B cell (primary cell): ENCODE measurements at regions not wholly inside any gene's neighbourhood (a gene's known extent, or its start where the extent isn't known, plus 50 kb on each side); places are given as distances from the start of the nearest gene placed in this dataset.

Experiments
- ATAC-seq: fragments of 200-7000 bp; cut with Tn5 transposase; one replicate; pipeline ENCODE4 v1.10.0; 2021; ENCODE audit warnings: low read depth, mild to moderate bottlenecking, moderate number of reproducible peaks, moderate library complexity
- CTCF ChIA-PET: fragments of 350-600 bp; sonication (Branson Sonifier 250); formaldehyde crosslinking; loops from one replicate; lab custom pipeline; 2021; ENCODE audit warnings: antibody characterized with exemption, inconsistent platforms; lab: Charles Lee
- POLR2A ChIA-PET: fragments of 350-600 bp; sonication (Branson Sonifier 250); formaldehyde crosslinking; loops from one replicate; lab custom pipeline; 2021; ENCODE audit warnings: antibody characterized with exemption; lab: Charles Lee
- DNase-seq: peaks from one replicate; pipeline ENCODE4 v3.0.0; 2013
- H2AFZ ChIP-seq: 2 replicates; pipeline ENCODE4 v1.6.1; 2012; ENCODE audit warnings: mild to moderate bottlenecking, low read depth, low read length; ENCODE audit not compliant: insufficient read depth, poor library complexity, severe bottlenecking
- H3K27ac ChIP-seq, 2 donors: 1 replicate in 1 of 2; 2 replicates in 1 of 2; pipeline ENCODE4 v1.5.1; 2012 to 2013; ENCODE audit warnings: low read length in 2 of 2, mild to moderate bottlenecking in 2 of 2, moderate library complexity in 1 of 2
- H3K27me3 ChIP-seq, 4 experiments: fragments of 200-600 bp in 1 of 4; sonication (generic) in 1 of 4; replicated peaks in 1 of 4; 1 replicate in 2 of 4; 2 replicates in 2 of 4; pipeline versions ENCODE4 v1.6.1 to v1.7.0; 2013 to 2016; ENCODE audit warnings: low read length in 3 of 4, mild to moderate bottlenecking in 2 of 4, mixed read lengths in 1 of 4, moderate library complexity in 1 of 4; ENCODE audit not compliant: insufficient read depth in 4 of 4, control insufficient read depth in 3 of 4; ENCODE audit errors: control extremely low read depth in 1 of 4
- H3K36me3 ChIP-seq, 2 experiments: replicated peaks in 1 of 2; 1 replicate in 1 of 2; 2 replicates in 1 of 2; pipeline versions ENCODE4 v1.6.1 to v1.7.1; 2013; ENCODE audit warnings: low read length in 1 of 2; ENCODE audit not compliant: insufficient read depth in 2 of 2, control insufficient read depth in 1 of 2; ENCODE audit errors: control extremely low read depth in 1 of 2, extremely low read depth in 1 of 2
- H3K4me1 ChIP-seq, 2 donors: fragments of 200-600 bp in 1 of 2; sonication (generic) in 1 of 2; 1 replicate in 1 of 2; 2 replicates in 1 of 2; pipeline versions ENCODE4 v1.5.1 to v1.6.1; 2013 to 2017; ENCODE audit warnings: low read length in 2 of 2; ENCODE audit not compliant: control insufficient read depth in 2 of 2, insufficient read depth in 2 of 2
- H3K4me2 ChIP-seq: replicated peaks from 2 replicates; pipeline ENCODE3; 2012; ENCODE audit warnings: mild to moderate bottlenecking, low read depth, low read length; ENCODE audit not compliant: poor library complexity, severe bottlenecking
- H3K4me3 ChIP-seq, 5 experiments: fragments of 200-600 bp in 1 of 5; sonication (generic) in 1 of 5; 1 replicate in 3 of 5; 2 replicates in 2 of 5; pipeline versions ENCODE4 v1.5.1 to v1.7.0; 2011 to 2016; ENCODE audit warnings: low read length in 4 of 5, mild to moderate bottlenecking in 4 of 5, low read depth in 2 of 5, control low read depth in 1 of 5, moderate library complexity in 1 of 5; ENCODE audit not compliant: insufficient read depth in 1 of 5; ENCODE audit errors: control extremely low read depth in 1 of 5, extremely low read depth in 1 of 5
- H3K79me2 ChIP-seq: fragments of 200-600 bp; sonication (generic); one replicate; pipeline ENCODE4 v1.6.0; 2016; ENCODE audit warnings: low read length; ENCODE audit not compliant: control insufficient read depth, insufficient read depth
- H3K9ac ChIP-seq: fragments of 200-600 bp; sonication (generic); 2 replicates; pipeline ENCODE4 v1.6.1; 2017; ENCODE audit warnings: mild to moderate bottlenecking, low read length, moderate library complexity
- H3K9me3 ChIP-seq, 3 donors: one replicate each; pipeline versions ENCODE4 v1.6.1 to v1.7.1; 2013; ENCODE audit warnings: low read length in 2 of 3; ENCODE audit not compliant: control insufficient read depth in 2 of 3, insufficient read depth in 1 of 3; ENCODE audit errors: control extremely low read depth in 1 of 3
- H4K20me1 ChIP-seq: 2 replicates; pipeline ENCODE4 v1.6.0; 2012; ENCODE audit warnings: mild to moderate bottlenecking, low read length; ENCODE audit not compliant: insufficient read depth, control insufficient read depth, poor library complexity, severe bottlenecking
- H3K27ac Mint-ChIP-seq: one replicate; pipeline ENCODE4 v1.8.0; 2021; ENCODE audit warnings: mixed read lengths
- H3K27me3 Mint-ChIP-seq: one replicate; pipeline ENCODE4 v1.8.0; 2021; ENCODE audit warnings: mixed read lengths
- H3K4me1 Mint-ChIP-seq: one replicate; pipeline ENCODE4 v1.8.0; 2021; ENCODE audit warnings: mixed read lengths
- H3K4me3 Mint-ChIP-seq: one replicate; pipeline ENCODE4 v1.8.0; 2021; ENCODE audit warnings: mixed read lengths
- H3K9me3 Mint-ChIP-seq: one replicate; pipeline ENCODE4 v1.8.0; 2022; ENCODE audit warnings: mixed read lengths; ENCODE audit not compliant: insufficient read depth
- EZH2 ChIP-seq: IDR thresholded peaks from 2 replicates; pipeline ENCODE4 v1.6.1; 2012; ENCODE audit warnings: borderline replicate concordance, low read depth, mild to moderate bottlenecking, moderate library complexity, low read length; ENCODE audit not compliant: insufficient read depth, poor library complexity, severe bottlenecking
- WGBS: methylation state at CpG from one replicate; pipeline ENCODE4 v1.1.5; 2013; ENCODE audit warnings: missing lambda C conversion rate; ENCODE audit not compliant: insufficient coverage; 5-methylcytosine and 5-hydroxymethylcytosine counted together
- intact Hi-C: fragments of 100-400 bp; cut with micrococcal nuclease; formaldehyde crosslinking; loops from one replicate; pipeline ENCODE4 v1.10.0; 2022
- TF ChIP-seq, protein P1 (sequence below): fragments of 200-600 bp; IDR thresholded peaks from one replicate; pipeline ENCODE4 v1.8.0; 2022; ENCODE audit warnings: antibody characterized with exemption, mild to moderate bottlenecking

DNA sequence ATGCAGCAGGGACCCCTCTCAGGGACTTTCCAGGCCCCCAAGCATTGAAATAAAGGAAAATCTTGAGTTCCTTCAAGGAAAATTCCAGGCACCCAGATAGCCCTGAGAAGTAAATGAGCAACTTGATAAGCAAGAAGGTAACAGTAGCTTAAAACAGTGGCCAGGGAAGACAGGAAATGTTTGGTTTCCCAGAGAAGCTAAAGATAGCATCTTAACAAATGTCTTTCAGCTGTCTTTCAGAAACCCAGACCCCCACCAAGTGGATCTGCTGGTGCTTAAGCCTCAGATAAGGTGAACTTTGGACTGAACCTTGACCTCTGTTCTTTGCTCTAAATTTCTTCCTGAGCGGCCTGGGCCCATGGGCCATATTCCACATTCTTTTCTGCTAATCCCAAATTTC, 117.8 kb upstream of the CST7 start:
- no peaks in the 10 kb centered on the region for H3K9me3 Mint-ChIP-seq
- no peak for DNase-seq
- Histone ChIP-seq H3K9me3 (peaks cover 0 to 3% (median 0%) of the 10 kb centered on the region in 3 donors), H3K4me2 (no peak overlapping the region), H3K27ac (no peak overlapping the region), H4K20me1 (no peaks in the 10 kb centered on the region), H3K4me1 (no peaks in the 10 kb centered on the region), H3K36me3 (no peaks in the 10 kb centered on the region), H3K79me2 (no peaks in the 10 kb centered on the region), H3K4me3 (no peak overlapping the region), H3K9ac (no peak overlapping the region), H2AFZ (no peak overlapping the region), H3K27me3 (no peaks in the 10 kb centered on the region)
- 100% methylated on average over 1 of the region's 1 CpG for WGBS
- no peak overlapping the region for H3K27ac Mint-ChIP-seq
- no peak overlapping the region for H3K4me3 Mint-ChIP-seq
- H3K4me1 Mint-ChIP-seq, result no peaks in the 10 kb centered on the region
- intact Hi-C loops, result no loop called here
- ATAC-seq, result no peak
- H3K27me3 Mint-ChIP-seq, result peaks cover 18% of the 10 kb centered on the region
- TF ChIP-seq, protein P1, sequence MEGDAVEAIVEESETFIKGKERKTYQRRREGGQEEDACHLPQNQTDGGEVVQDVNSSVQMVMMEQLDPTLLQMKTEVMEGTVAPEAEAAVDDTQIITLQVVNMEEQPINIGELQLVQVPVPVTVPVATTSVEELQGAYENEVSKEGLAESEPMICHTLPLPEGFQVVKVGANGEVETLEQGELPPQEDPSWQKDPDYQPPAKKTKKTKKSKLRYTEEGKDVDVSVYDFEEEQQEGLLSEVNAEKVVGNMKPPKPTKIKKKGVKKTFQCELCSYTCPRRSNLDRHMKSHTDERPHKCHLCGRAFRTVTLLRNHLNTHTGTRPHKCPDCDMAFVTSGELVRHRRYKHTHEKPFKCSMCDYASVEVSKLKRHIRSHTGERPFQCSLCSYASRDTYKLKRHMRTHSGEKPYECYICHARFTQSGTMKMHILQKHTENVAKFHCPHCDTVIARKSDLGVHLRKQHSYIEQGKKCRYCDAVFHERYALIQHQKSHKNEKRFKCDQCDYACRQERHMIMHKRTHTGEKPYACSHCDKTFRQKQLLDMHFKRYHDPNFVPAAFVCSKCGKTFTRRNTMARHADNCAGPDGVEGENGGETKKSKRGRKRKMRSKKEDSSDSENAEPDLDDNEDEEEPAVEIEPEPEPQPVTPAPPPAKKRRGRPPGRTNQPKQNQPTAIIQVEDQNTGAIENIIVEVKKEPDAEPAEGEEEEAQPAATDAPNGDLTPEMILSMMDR, result no peak
- TF ChIP-seq EZH2, result no peak
- POLR2A ChIA-PET, result no interaction called here
- CTCF ChIA-PET, result no interaction called here

DNA sequence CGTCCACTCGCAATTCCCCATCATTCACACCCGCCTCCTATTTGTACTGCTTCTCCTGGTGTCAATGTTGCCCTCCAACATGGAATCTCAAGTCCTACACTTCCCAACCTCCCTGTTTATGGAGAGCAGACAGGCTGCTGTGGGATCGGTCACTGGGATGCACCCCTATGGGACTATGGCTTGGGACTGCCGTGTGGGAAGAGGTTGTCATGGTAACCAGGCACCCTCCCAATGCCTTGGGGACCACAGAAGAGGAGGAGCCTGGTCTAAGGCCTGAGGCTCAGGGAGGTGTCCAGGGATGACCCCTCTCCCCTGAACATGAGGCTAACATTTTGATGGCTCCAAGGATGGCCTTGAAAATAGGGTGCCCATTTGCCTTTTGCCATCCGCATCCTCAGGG, 116.6 kb upstream of the CST7 start:
- Histone ChIP-seq H3K4me1 (no peaks in the 10 kb centered on the region), H3K36me3 (no peaks in the 10 kb centered on the region), H4K20me1 (no peaks in the 10 kb centered on the region), H3K4me2 (no peak overlapping the region), H3K27me3 (no peaks in the 10 kb centered on the region), H2AFZ (no peak overlapping the region), H3K9me3 (peaks cover 0 to 3% (median 0%) of the 10 kb centered on the region in 3 donors), H3K79me2 (no peaks in the 10 kb centered on the region), H3K27ac (no peak overlapping the region), H3K4me3 (no peak overlapping the region), H3K9ac (no peak overlapping the region)
- H3K27ac Mint-ChIP-seq, result no peak overlapping the region
- CTCF ChIA-PET, result interaction anchor here (1.2 kb wide), 1 partner anchor 17 kb away, joined by 6 read pairs; no protein-coding TSS in a partner anchor
- intact Hi-C loops, result no loop called here
- DNase-seq, result no peak
- TF ChIP-seq EZH2, result no peak
- TF ChIP-seq, protein P1, result no peak
- H3K27me3 Mint-ChIP-seq, result peaks cover 29% of the 10 kb centered on the region
- H3K4me3 Mint-ChIP-seq, result no peak overlapping the region
- no peak for ATAC-seq
- POLR2A ChIA-PET, result no interaction called here
- H3K4me1 Mint-ChIP-seq, result no peaks in the 10 kb centered on the region
- no peaks in the 10 kb centered on the region for H3K9me3 Mint-ChIP-seq
- 100% methylated on average over 4 of the region's 6 CpGs for WGBS
